ENCODE measurements at regions not wholly inside any gene's neighbourhood (a gene's known extent, or its start where the extent isn't known, plus 50 kb on each side); places are given as distances from the start of the nearest gene placed in this dataset.

GRCh38 chr6:16904957-16905356 is 143.7 kb upstream of the ATXN1 start:
- no peak overlapping the region; a peak in 1 of 7 replicates for H3K27ac Mint-ChIP-seq
- no peak overlapping the region for H2BK15ac ChIP-seq (ENCODE audit: low read depth, low read length)
- no peaks in the 10 kb centered on the region for H3K4me1 Mint-ChIP-seq

More at GRCh38 chr6:16904957-16905356, 143.7 kb upstream of the ATXN1 start:
- H4K91ac ChIP-seq (ENCODE audit: insufficient read length, low read depth, low read length) = no peak overlapping the region
- H3K9ac ChIP-seq (ENCODE audit: extremely low read depth, insufficient read length, low read length) = no peak overlapping the region
- DNase-seq = no peak
- WGBS (ENCODE audit: extremely low coverage, insufficient read length, low lambda C conversion rate) = no CpG with 5 or more reads among the region's 6 CpGs
- H2BK5ac ChIP-seq (ENCODE audit: insufficient read length, low read length) = no peak overlapping the region
- H3K27me3 Mint-ChIP-seq (ENCODE audit: low read depth) = no peaks in the 10 kb centered on the region; the same call in 1 of the 2 replicates
- H3K79me1 ChIP-seq (ENCODE audit: insufficient read depth, low read depth, low read length, poor library complexity, severe bottlenecking) = no peaks in the 10 kb centered on the region
- no peak overlapping the region for H3T11ph ChIP-seq (ENCODE audit: low read length)
- no peak overlapping the region for H2AFZ ChIP-seq (ENCODE audit: low read length)
- no peak overlapping the region for H2BK20ac ChIP-seq (ENCODE audit: low read depth, low read length, poor library complexity, severe bottlenecking)
- H3K79me2 ChIP-seq (ENCODE audit: insufficient read depth, low read length) = no peaks in the 10 kb centered on the region
- H3K36me3 Mint-ChIP-seq (ENCODE audit: insufficient read depth in 1 of 3, low read depth in 3 of 3) = no peaks in the 10 kb centered on the region
- H3K23ac ChIP-seq (ENCODE audit: insufficient read length, low read depth, low read length) = no peak overlapping the region
- H4K20me1 ChIP-seq (ENCODE audit: control insufficient read depth, insufficient read depth, insufficient read length) = no peaks in the 10 kb centered on the region
- no peak overlapping the region for H2BK120ac ChIP-seq (ENCODE audit: low read depth, low read length, poor library complexity, severe bottlenecking)
- H3K27me3 ChIP-seq (ENCODE audit: insufficient read depth, low read length) = no peaks in the 10 kb centered on the region
- no peak overlapping the region for H3K4ac ChIP-seq (ENCODE audit: low read depth, low read length)
- no peak overlapping the region for H2BK12ac ChIP-seq (ENCODE audit: insufficient read length, low read depth, low read length)
- no peak overlapping the region for H3K18ac ChIP-seq (ENCODE audit: insufficient read length, low read depth, low read length)
- no peak overlapping the region for H2AK5ac ChIP-seq (ENCODE audit: insufficient read length, low read length)
- H3K14ac ChIP-seq (ENCODE audit: insufficient read depth, low read length) = no peak overlapping the region
- no peaks in the 10 kb centered on the region for H3K4me1 ChIP-seq (ENCODE audit: insufficient read depth, low read length)
- no peaks in the 10 kb centered on the region for H3K9me3 ChIP-seq (ENCODE audit: control insufficient read depth, low read depth, low read length)
- no peak overlapping the region for H3K4me3 Mint-ChIP-seq
- no peak overlapping the region for H3K27ac ChIP-seq (ENCODE audit: insufficient read length, low read depth, low read length)
- no peak overlapping the region for H4K8ac ChIP-seq (replicated peaks; ENCODE audit: insufficient read length, low read depth, low read length)
- H4K5ac ChIP-seq (ENCODE audit: insufficient read length, low read depth, low read length) = no peak overlapping the region
- no peak for TF ChIP-seq CTCF (conservative IDR thresholded peaks at IDR 0.05)
- no peak overlapping the region for H3K56ac ChIP-seq (ENCODE audit: insufficient read length, low read depth, low read length)
- H3K23me2 ChIP-seq (ENCODE audit: insufficient read length, low read depth, low read length, poor library complexity, severe bottlenecking) = no peaks in the 10 kb centered on the region
- H3K4me2 ChIP-seq (ENCODE audit: insufficient read depth, insufficient read length, low read length) = no peak overlapping the region
- no peaks in the 10 kb centered on the region for H3K9me3 Mint-ChIP-seq
